GM21737 (cell line): ENCODE measurements at regions not wholly inside any gene's neighbourhood (a gene's known extent, or its start where the extent isn't known, plus 50 kb on each side); places are given as distances from the start of the nearest gene placed in this dataset.
"Not testable (repeated sequence)": the region's sequence is repeated elsewhere in the genome, so short reads cannot be mapped to it uniquely, and the experiment has no call there.

ENCODE experiments used
- ATAC-seq: cut with Tn5 transposase; IDR thresholded peaks from one replicate; pipeline ENCODE4 v1.9.1; 2021; ENCODE audit warnings: mild to moderate bottlenecking, moderate library complexity; ENCODE audit not compliant: unreplicated experiment

- no peak for ATAC-seq
These were observed 222.4 kb downstream of the ANTXR2 start for GRCh38 chr4:79850626-79851025.

GRCh38 chr4:79848329-79848728 lies 224.7 kb downstream of the ANTXR2 start:
- no peak for ATAC-seq

- no peak for ATAC-seq
These were observed 225.6 kb downstream of the ANTXR2 start for GRCh38 chr4:79847411-79847810.

- no peak for ATAC-seq
These were observed 230.9 kb downstream of the ANTXR2 start for GRCh38 chr4:79842162-79842561.

- no peak for ATAC-seq
These were observed 239.2 kb downstream of the ANTXR2 start for GRCh38 chr4:79833857-79834256.

DNA sequence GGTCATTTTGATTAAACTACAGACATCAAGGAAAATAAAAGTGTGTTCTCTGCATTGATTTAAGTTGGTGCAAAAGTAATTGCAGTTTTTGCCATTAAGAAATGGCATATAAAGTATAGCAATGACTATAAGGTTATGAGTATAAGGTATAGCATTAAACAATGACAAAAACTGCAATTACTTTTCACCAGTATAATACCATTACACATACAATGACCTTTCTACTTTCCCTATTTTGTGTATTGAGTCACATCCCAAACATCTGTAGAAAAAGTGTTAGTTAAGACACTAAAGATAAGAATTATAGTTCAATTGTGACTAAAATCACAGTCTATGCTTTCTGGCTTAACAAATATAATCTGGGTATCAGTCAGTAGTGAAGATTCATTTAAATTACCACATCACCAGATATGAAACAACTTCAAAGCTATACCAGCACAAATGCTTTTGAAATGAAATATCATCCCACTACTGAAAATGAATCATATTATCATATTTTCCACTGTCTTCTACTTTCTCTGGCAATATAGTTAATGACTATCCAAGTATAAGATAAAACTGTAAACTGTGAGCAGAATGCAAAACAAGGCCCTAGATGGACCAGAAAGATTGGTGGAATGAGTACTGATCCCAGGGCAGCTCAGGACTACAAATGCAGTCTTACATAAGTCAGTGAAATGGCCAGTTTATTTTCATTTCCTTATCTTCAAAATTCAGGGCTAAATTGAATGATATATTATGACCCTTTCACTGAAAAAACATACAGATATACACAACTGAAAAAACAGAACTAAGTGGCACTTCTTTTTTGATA lies 241.1 kb downstream of the ANTXR2 start:
- no peak for ATAC-seq

- no peak for ATAC-seq
These were observed 241.9 kb downstream of the ANTXR2 start for GRCh38 chr4:79831119-79831528.

- ATAC-seq: no peak
These were observed 245.7 kb downstream of the ANTXR2 start for GRCh38 chr4:79827283-79827682.

DNA sequence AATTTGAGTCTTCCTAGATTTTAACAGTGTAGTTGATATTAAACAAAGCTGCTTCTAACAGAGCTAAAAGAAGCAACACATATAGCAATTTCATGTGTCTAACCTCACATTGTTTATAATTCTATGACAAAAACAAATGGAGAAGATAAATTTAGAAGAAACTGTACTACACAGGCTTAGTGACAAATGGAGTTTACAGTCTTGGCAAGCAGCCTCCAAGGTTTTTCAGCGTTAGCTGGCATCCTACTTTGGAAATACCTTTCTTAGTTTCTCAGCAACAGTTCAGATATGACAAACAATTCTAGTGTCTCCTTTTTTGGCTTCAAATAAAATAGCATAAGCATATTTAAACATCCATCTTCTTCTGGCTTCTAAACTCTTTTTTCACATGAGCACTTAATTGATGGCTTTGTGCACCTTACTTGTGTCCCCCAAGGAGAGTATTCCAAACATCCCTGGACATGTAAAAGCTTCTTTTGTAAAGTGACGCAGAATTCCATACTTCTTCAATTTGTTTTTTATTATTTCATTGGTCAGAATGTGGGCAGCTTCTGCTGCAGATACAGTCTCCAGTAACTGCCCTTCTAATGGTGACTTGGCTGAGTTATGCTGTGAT lies 249.8 kb downstream of the ANTXR2 start:
- no peak for ATAC-seq

- no peak for ATAC-seq
These were observed 252.6 kb downstream of the ANTXR2 start for GRCh38 chr4:79820427-79820826.

DNA sequence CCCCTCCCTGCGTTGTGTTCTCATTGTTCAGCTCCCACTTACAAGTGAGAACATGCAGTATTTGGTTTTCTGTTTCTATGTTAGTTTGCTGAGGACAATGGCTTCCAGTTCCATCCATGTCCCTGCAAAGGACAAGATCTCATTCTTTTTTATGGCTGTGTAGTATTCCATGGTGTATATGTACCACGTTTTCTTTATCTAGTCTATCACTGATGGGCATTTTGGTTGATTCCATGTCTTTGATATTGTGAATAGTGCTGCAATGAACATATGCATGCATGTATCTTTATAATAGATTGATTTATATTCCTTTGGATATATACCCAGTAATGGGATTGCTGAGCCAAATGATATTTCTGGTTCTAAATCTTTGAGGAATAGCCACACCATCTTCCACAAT lies 265.1 kb downstream of the ANTXR2 start:
- ATAC-seq: not testable (repeated sequence)

GRCh38 chr4:79798047-79798446 lies 275.0 kb downstream of the ANTXR2 start:
- no peak for ATAC-seq

DNA sequence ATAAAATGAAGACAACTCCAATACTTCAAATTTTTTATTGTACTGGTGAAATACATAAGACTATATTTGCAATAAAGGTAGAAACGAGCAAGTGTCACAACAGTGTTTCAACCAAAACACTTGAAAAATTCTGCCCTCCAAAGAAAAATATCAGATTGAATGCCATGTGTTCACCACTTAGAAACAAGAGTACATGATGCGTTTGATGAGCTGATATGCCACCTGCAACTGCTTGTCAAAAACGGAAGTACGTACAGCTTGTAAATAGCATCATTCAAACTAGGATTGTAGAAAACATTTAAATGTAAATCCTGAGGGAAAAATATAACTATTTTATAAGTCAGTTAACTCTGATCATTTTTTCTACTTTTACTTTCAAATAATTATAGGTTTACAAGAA lies 276.1 kb downstream of the ANTXR2 start:
- ATAC-seq: no peak

DNA sequence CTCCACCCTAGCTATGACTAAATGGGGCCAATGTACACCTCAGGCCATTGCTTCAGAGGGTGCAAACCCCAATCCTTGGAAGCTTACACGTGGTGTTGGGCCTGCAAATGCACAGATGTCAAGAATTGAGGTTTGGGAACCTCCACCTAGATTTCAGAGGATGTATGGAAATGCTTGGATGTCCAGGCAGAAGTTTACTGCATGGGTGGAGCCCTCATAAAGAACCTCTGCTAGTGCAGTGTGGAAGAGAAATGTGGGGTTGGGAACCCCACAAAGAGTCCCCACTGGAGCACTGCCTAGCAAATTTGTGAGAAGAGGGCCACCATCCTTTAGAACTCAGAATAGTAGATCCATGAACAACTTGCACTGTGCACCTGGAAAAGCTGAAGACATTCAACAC lies 284.1 kb downstream of the ANTXR2 start:
- no peak for ATAC-seq

DNA sequence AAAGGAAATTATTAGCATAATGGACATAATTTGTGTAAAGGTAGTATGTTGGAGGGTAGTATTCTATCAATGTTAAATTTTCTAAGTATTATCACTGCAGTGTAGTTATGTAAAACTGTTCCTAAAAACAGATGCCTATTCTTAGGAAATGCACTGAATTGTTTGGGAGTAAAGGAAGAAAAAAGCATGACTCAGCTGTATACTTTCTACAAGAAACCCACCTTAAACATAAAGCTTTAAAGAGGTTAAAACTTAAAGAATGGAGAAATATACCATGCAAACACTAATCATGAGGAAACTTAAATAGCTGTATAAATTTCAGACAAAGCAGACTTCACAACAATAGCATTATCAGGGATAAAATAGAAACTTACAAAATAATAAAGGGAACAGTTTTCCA lies 292.9 kb downstream of the ANTXR2 start:
- ATAC-seq: no peak

DNA sequence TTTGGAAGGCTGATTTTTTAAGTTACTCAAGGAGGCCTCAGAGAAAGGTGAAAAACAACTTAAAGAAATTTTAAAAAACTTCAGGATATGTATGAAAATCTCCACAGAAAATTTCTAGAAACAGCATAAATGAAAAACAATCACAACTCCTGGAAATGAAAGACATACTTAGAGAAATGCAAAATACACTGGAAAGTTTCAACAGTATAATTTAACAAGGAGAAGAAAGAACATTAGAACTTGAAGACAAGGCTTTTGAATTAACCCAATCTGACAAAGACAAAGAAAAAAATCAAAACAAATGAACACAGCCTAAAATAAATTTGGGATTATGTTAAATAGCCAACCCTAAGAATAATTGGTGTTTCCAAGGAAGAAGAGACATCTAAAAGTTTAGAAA lies 300.5 kb downstream of the ANTXR2 start:
- ATAC-seq: no peak

DNA sequence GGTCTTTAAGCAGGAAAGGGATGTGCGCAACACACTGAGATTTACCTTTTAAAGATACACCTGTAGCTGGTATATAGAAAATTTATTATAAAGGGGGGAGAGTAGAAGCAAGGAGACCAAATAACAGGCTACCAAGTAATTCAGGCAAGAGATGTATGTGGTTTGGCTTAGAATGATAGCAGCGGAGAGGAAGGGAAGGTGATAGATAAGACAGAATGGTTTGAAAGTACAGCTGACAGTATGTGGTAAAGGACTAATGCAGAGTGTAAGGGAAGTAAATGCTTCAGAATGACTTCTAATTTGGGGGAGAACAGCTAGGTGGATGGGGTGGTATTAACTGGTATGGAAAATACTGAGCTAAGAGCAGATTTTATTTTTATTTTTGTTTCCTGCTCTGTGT lies 308.9 kb downstream of the ANTXR2 start:
- no peak for ATAC-seq

- no peak for ATAC-seq
These were observed 309.4 kb downstream of the ANTXR2 start for GRCh38 chr4:79763486-79764075.

- no peak for ATAC-seq
These were observed 313.2 kb downstream of the ANTXR2 start for GRCh38 chr4:79759793-79760192.

GRCh38 chr4:79757600-79757999 lies 315.4 kb downstream of the ANTXR2 start:
- ATAC-seq: no peak

DNA sequence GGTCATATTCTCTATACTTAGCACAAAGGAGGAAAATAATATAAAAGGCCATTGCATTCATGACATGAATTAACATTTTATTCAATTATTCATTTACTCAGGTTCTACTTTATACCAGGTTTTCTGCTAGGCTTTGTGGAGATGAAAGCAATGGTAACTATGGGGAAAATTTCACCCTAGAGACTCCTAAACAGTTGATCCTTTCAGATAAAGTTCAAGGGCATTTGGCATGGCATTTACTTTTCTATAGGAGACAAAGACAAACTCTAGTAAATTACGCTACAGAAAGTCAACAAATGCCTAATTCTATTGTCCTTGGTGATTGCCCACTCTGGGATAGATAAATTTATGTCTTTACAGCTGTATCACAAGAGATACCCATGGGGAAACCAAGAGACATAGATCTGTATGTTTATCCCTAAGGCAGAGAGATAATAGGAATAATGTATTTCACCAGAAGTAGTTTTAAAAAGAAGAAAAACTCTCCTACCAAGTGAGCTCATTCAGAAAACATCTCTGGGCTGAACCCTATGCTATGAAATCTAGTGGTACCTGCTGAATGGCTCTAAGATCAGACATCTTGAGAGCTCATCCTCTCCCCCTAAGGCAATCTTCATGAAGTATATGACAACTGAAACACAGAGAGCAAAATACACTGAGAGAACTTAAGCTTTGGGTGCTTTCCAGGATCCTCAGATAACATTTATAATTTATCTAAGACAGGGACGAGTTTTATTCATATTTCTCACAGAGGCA lies 316.7 kb downstream of the ANTXR2 start:
- ATAC-seq: no peak
